ENCODE measurements at regions not wholly inside any gene's neighbourhood (a gene's known extent, or its start where the extent isn't known, plus 50 kb on each side); places are given as distances from the start of the nearest gene placed in this dataset.
"Not testable (repeated sequence)": the region's sequence is repeated elsewhere in the genome, so short reads cannot be mapped to it uniquely, and the experiment has no call there.

DNA sequence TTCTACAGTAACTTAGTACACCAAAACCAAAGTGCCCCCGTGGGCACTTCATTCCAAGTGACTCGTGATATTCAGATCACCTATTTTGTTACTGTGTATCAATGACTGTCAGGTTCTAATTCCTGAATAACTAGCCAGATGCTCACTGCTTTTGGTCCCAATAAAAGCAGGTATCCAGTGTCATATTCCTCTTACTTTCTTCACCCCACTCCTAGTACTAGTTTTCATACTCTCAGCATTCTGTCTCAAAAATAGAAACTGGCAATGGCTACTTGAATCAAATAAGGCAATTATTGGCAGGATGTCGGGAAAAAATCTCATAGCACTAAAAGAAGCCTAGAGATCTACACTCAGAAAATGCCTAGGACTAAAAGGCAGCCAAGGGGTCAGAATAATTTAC lies 84.6 kb downstream of the ZNF467 start:
- Histone ChIP-seq H3K4me3 (no peak overlapping the region), H3K9me3 (no peaks in the 10 kb centered on the region), H3K27me3 (peaks cover 6% of the 10 kb centered on the region), H3K36me3 (no peaks in the 10 kb centered on the region), H3K27ac (no peak overlapping the region), H3K4me1 (peaks cover 6% of the 10 kb centered on the region)
- no peak for DNase-seq (ENCODE audit: extremely low spot score in 2 of 2)
- intact Hi-C loops (cut with DNase I) = no loop called here
- no peak for TF ChIP-seq POLR2A (IDR thresholded peaks at IDR 0.05)
- TF ChIP-seq, protein P1, sequence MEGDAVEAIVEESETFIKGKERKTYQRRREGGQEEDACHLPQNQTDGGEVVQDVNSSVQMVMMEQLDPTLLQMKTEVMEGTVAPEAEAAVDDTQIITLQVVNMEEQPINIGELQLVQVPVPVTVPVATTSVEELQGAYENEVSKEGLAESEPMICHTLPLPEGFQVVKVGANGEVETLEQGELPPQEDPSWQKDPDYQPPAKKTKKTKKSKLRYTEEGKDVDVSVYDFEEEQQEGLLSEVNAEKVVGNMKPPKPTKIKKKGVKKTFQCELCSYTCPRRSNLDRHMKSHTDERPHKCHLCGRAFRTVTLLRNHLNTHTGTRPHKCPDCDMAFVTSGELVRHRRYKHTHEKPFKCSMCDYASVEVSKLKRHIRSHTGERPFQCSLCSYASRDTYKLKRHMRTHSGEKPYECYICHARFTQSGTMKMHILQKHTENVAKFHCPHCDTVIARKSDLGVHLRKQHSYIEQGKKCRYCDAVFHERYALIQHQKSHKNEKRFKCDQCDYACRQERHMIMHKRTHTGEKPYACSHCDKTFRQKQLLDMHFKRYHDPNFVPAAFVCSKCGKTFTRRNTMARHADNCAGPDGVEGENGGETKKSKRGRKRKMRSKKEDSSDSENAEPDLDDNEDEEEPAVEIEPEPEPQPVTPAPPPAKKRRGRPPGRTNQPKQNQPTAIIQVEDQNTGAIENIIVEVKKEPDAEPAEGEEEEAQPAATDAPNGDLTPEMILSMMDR (IDR thresholded peaks at IDR 0.05) = no peak
- TF ChIP-seq POLR2AphosphoS5 (IDR thresholded peaks at IDR 0.05; ENCODE audit: insufficient read depth in 1 of 2, low read depth in 1 of 2) = no peak

DNA sequence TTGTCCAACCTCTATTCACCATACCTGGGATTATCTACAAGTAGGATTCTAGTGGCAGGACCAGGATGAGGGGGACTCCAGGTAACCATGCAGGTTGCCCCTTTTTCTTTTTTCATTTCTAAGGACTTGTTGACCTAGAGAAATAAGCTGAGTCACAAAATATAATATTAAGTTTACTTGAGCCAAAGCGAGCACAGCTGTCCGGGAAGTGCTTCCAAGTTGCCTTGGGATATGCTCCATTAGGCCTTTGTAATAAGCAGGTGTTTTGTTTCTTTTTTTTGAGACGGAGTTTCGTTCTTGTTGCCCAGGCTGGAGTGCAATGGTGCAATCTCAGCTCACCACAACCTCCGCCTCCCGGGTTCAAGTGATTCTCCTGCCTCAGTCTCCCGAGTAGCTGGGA lies 85.6 kb downstream of the ZNF467 start:
- DNase-seq (ENCODE audit: extremely low spot score in 2 of 2); H3K4me3 ChIP-seq; H3K27me3 ChIP-seq; H3K4me1 ChIP-seq; H3K36me3 ChIP-seq; H3K27ac ChIP-seq; intact Hi-C loops (cut with DNase I); H3K9me3 ChIP-seq: not testable (repeated sequence)

DNA sequence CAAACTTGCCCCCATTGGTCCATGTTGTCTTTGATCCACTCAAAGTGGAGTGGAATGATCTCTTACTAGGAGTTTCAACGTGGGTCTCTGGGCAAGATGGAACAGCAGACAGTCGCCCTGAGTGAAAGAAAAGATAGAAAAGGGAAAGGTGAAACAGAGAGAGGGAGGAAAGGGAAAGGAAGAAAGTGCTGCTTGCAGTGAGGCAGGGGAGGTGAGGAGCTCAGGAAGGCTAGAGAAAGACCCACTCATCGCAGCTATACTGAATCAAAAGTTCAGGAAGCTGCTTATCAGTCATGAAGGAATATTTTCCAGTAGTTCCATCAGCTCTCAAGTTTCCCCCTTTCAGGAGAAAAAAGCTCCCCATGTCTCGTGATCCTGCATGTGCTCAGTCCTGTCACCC lies 86.9 kb downstream of the ZNF467 start:
- H3K4me1 ChIP-seq = no peaks in the 10 kb centered on the region
- H3K27me3 ChIP-seq = no peaks in the 10 kb centered on the region
- intact Hi-C loops (cut with DNase I) = no loop called here
- no peak overlapping the region for H3K27ac ChIP-seq
- H3K36me3 ChIP-seq = no peaks in the 10 kb centered on the region
- no peak for TF ChIP-seq POLR2A (IDR thresholded peaks at IDR 0.05)
- TF ChIP-seq POLR2AphosphoS5 (IDR thresholded peaks at IDR 0.05; ENCODE audit: insufficient read depth in 1 of 2, low read depth in 1 of 2) = no peak
- TF ChIP-seq, protein P1 (IDR thresholded peaks at IDR 0.05) = no peak
- H3K4me3 ChIP-seq = no peak overlapping the region
- no peak for DNase-seq (ENCODE audit: extremely low spot score in 2 of 2)
- H3K9me3 ChIP-seq = no peaks in the 10 kb centered on the region

DNA sequence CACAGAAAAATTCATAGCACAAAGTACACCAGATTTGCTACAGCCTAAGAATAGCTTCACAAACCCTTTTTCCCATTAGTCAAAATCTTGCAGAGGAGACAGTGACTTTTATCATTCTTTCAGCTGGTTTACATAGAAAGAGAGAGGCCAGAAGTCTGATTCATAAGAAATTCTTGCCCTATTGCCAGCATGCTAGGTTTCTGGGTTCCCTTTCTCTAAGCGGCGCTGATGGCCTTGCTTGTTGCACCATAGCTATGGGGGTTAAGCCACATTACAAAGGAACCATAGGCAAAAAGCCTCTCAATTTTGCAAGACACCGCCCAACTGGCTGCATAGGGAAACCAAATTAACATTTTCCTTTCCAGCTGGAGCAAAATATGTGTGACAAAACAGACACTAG lies 87.4 kb downstream of the ZNF467 start:
- Histone ChIP-seq H3K27ac (no peak overlapping the region), H3K9me3 (no peaks in the 10 kb centered on the region), H3K36me3 (no peaks in the 10 kb centered on the region), H3K27me3 (no peaks in the 10 kb centered on the region), H3K4me3 (no peak overlapping the region), H3K4me1 (no peaks in the 10 kb centered on the region)
- intact Hi-C loops (cut with DNase I) = no loop called here
- no peak for DNase-seq (ENCODE audit: extremely low spot score in 2 of 2)
- TF ChIP-seq, protein P1 (IDR thresholded peaks at IDR 0.05) = no peak
- TF ChIP-seq POLR2AphosphoS5 (IDR thresholded peaks at IDR 0.05; ENCODE audit: insufficient read depth in 1 of 2, low read depth in 1 of 2) (no peak), POLR2A (IDR thresholded peaks at IDR 0.05) (no peak)

DNA sequence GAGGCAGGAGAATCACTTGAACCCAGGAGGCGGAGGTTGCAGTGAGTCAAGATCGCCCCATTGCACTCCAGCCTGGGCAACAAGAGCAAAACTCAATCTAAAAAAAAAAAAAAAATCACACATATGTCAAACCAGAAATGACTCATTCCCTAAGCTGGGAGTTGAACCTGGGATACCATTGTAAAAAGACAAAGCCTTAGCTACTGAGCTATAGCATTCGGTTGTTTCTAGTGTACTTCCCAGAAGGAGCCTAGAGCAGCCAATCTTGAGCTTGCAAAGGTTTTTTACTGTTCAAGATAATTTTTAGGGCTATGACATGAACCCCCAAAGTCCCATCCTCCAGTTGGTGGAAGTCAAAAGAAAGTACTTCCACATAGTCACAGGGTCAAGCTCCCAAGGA lies 87.9 kb downstream of the ZNF467 start:
- Histone ChIP-seq H3K4me1 (no peaks in the 10 kb centered on the region), H3K4me3 (no peak overlapping the region), H3K27me3 (no peaks in the 10 kb centered on the region), H3K27ac (no peak overlapping the region), H3K9me3 (no peaks in the 10 kb centered on the region), H3K36me3 (no peaks in the 10 kb centered on the region)
- TF ChIP-seq, protein P1 (IDR thresholded peaks at IDR 0.05) = no peak
- TF ChIP-seq POLR2AphosphoS5 (IDR thresholded peaks at IDR 0.05; ENCODE audit: insufficient read depth in 1 of 2, low read depth in 1 of 2) = no peak
- intact Hi-C loops (cut with DNase I) = no loop called here
- no peak for DNase-seq (ENCODE audit: extremely low spot score in 2 of 2)

DNA sequence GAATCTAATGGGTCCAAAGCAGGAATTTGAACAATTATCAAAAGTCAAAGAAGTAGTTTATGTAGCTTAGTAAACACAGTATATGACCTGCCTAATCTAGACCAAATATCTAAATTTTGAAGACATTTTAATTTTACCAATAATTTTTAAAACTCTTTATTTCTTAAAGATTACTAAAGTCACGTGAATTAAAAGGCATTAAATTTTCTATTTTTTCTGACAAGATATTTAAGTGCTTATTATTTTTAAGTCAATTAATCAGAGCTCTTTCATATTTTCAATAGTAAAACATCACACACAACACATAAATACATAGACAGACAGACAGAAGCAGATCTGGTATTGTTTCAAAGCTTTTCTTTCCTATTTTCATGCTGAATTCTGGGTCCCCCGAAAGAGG lies 89.5 kb downstream of the ZNF467 start:
- Histone ChIP-seq H3K4me1 (no peaks in the 10 kb centered on the region), H3K9me3 (no peaks in the 10 kb centered on the region), H3K27me3 (no peaks in the 10 kb centered on the region), H3K27ac (no peak overlapping the region), H3K36me3 (no peaks in the 10 kb centered on the region), H3K4me3 (no peak overlapping the region)
- TF ChIP-seq, protein P1 (IDR thresholded peaks at IDR 0.05) = no peak
- TF ChIP-seq POLR2AphosphoS5 (IDR thresholded peaks at IDR 0.05; ENCODE audit: insufficient read depth in 1 of 2, low read depth in 1 of 2) (no peak), POLR2A (IDR thresholded peaks at IDR 0.05) (no peak)
- no peak for DNase-seq (ENCODE audit: extremely low spot score in 2 of 2)
- intact Hi-C loops (cut with DNase I) = no loop called here

All from vagina (tissue), 2 donors.